HL-60 (cell line): ENCODE measurements at regions not wholly inside any gene's neighbourhood (a gene's known extent, or its start where the extent isn't known, plus 50 kb on each side); places are given as distances from the start of the nearest gene placed in this dataset.
"Not testable (repeated sequence)": the region's sequence is repeated elsewhere in the genome, so short reads cannot be mapped to it uniquely, and the experiment has no call there.

ENCODE experiments used
- DNase-seq, 2 experiments: peaks; one replicate each; pipeline ENCODE4 v3.0.0-alpha.2; 2010 to 2020; ENCODE audit warnings: low read depth in 1 of 2, low spot score in 1 of 2
- H3K27ac ChIP-seq: fragments of 250-450 bp; sonication (Bioruptor Pico); replicated peaks from 2 replicates; pipeline ENCODE4 v1.5.1; 2020; ENCODE audit warnings: mild to moderate bottlenecking, moderate library complexity
- H3K27me3 ChIP-seq: fragments of 250-450 bp; sonication (Bioruptor Pico); 2 replicates; pipeline ENCODE4 v1.5.1; 2021; ENCODE audit warnings: mild to moderate bottlenecking, moderate library complexity; ENCODE audit not compliant: insufficient read depth, poor library complexity, severe bottlenecking
- H3K4me3 ChIP-seq: replicated peaks from 2 replicates; pipeline ENCODE4 v1.5.1; 2011; ENCODE audit warnings: mild to moderate bottlenecking, control low read depth, low read length; ENCODE audit not compliant: insufficient read depth
- CTCF ChIP-seq: IDR thresholded peaks from one replicate; pipeline ENCODE4 v1.5.1; 2011; ENCODE audit warnings: low read length, control low read depth, inconsistent platforms; ENCODE audit not compliant: insufficient read depth
- GABPA ChIP-seq: IDR thresholded peaks from 2 replicates; pipeline ENCODE4 v1.6.1; 2012; ENCODE audit warnings: low read depth
- POLR2AphosphoS5 ChIP-seq: IDR thresholded peaks from 2 replicates; pipeline ENCODE4 v1.6.1; 2012; ENCODE audit warnings: low read depth
- REST ChIP-seq: IDR thresholded peaks from 2 replicates; pipeline ENCODE4 v1.6.1; 2012; ENCODE audit warnings: low read depth; ENCODE audit not compliant: insufficient replicate concordance
- SPI1 ChIP-seq: IDR thresholded peaks from 2 replicates; pipeline ENCODE4 v1.6.1; 2012; ENCODE audit warnings: low read depth, mild to moderate bottlenecking, borderline replicate concordance

GRCh38 chr20:5481872-5482271 is 128.9 kb downstream of the GPCPD1 start:
- peaks cover under 1% of the 10 kb centered on the region for H3K27me3 ChIP-seq
- no peak overlapping the region for H3K27ac ChIP-seq
- no peak overlapping the region for H3K4me3 ChIP-seq
- DNase-seq, result no peak
- TF ChIP-seq CTCF, result no peak
- no peak for TF ChIP-seq GABPA
- no peak for TF ChIP-seq REST
- TF ChIP-seq POLR2AphosphoS5, result no peak

- Histone ChIP-seq H3K4me3 (no peak overlapping the region), H3K27me3 (no peaks in the 10 kb centered on the region), H3K27ac (no peak overlapping the region)
- TF ChIP-seq SPI1 (no peak), CTCF (no peak), POLR2AphosphoS5 (no peak), GABPA (no peak), REST (no peak)
- no peak for DNase-seq
These were observed 129.8 kb downstream of the GPCPD1 start for GRCh38 chr20:5480824-5481600.

- peak in 1 of 2 experiments; percentile 14 for DNase-seq
- Histone ChIP-seq H3K27me3 (no peaks in the 10 kb centered on the region), H3K4me3 (no peak overlapping the region), H3K27ac (no peak overlapping the region)
- TF ChIP-seq GABPA (no peak), POLR2AphosphoS5 (no peak), CTCF (no peak), SPI1 (no peak), REST (no peak)
These were observed 135.9 kb downstream of the GPCPD1 start for GRCh38 chr20:5474646-5475550.

- H3K27ac ChIP-seq, H3K4me3 ChIP-seq, H3K27me3 ChIP-seq, DNase-seq: not testable (repeated sequence)
These were observed 138.9 kb downstream of the GPCPD1 start for GRCh38 chr20:5471866-5472265.
